ENCODE measurements at regions not wholly inside any gene's neighbourhood (a gene's known extent, or its start where the extent isn't known, plus 50 kb on each side); places are given as distances from the start of the nearest gene placed in this dataset.

DNA sequence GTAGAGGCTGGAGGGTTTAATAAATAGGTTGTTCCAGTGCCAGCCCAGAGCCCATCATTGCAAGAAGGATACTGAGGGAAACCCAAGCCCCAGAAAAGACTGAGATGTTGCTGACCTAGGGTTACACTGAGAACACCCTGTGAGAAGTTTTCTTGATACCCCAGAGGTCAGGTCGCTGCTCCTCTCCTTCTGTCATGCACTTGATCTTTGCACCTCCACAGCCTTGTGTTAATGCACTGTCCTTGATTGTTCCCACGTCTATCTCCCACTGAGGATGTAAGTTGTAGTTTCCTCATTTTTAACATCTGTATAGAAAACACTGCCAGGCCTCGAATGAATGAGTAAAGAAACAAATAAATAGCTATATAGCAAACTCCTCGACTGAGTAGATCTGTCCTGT is 195.3 kb upstream of the AHR start:
- TF ChIP-seq, protein P1, sequence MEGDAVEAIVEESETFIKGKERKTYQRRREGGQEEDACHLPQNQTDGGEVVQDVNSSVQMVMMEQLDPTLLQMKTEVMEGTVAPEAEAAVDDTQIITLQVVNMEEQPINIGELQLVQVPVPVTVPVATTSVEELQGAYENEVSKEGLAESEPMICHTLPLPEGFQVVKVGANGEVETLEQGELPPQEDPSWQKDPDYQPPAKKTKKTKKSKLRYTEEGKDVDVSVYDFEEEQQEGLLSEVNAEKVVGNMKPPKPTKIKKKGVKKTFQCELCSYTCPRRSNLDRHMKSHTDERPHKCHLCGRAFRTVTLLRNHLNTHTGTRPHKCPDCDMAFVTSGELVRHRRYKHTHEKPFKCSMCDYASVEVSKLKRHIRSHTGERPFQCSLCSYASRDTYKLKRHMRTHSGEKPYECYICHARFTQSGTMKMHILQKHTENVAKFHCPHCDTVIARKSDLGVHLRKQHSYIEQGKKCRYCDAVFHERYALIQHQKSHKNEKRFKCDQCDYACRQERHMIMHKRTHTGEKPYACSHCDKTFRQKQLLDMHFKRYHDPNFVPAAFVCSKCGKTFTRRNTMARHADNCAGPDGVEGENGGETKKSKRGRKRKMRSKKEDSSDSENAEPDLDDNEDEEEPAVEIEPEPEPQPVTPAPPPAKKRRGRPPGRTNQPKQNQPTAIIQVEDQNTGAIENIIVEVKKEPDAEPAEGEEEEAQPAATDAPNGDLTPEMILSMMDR (IDR thresholded peaks at IDR 0.05): no peak
- TF ChIP-seq, protein P2, sequence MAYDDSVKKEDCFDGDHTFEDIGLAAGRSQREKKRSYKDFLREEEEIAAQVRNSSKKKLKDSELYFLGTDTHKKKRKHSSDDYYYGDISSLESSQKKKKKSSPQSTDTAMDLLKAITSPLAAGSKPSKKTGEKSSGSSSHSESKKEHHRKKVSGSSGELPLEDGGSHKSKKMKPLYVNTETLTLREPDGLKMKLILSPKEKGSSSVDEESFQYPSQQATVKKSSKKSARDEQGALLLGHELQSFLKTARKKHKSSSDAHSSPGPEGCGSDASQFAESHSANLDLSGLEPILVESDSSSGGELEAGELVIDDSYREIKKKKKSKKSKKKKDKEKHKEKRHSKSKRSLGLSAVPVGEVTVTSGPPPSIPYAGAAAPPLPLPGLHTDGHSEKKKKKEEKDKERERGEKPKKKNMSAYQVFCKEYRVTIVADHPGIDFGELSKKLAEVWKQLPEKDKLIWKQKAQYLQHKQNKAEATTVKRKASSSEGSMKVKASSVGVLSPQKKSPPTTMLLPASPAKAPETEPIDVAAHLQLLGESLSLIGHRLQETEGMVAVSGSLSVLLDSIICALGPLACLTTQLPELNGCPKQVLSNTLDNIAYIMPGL (CRISPR knock-in tag; IDR thresholded peaks at IDR 0.05; ENCODE audit: borderline replicate concordance): no peak
